Loucy (cell line): ENCODE measurements at regions not wholly inside any gene's neighbourhood (a gene's known extent, or its start where the extent isn't known, plus 50 kb on each side); places are given as distances from the start of the nearest gene placed in this dataset.

Source experiments
- H2AFZ ChIP-seq: fragments of 200-600 bp; sonication (generic); 2 replicates; pipeline ENCODE4 v1.6.0; 2016; ENCODE audit warnings: antibody characterized with exemption, mild to moderate bottlenecking, low read length, moderate library complexity
- H3F3A ChIP-seq: fragments of 200-600 bp; 2 replicates; pipeline ENCODE4 v1.6.0; 2016; ENCODE audit warnings: antibody characterized with exemption, low read depth, mild to moderate bottlenecking
- H3K27me3 ChIP-seq: fragments of 200-600 bp; sonication (generic); 2 replicates; pipeline ENCODE4 v1.6.1; 2014; ENCODE audit warnings: low read length, mild to moderate bottlenecking; ENCODE audit not compliant: insufficient read depth, poor library complexity, severe bottlenecking
- H3K36me3 ChIP-seq: fragments of 200-600 bp; sonication (generic); 2 replicates; pipeline ENCODE4 v1.6.1; 2016; ENCODE audit warnings: low read length; ENCODE audit not compliant: insufficient read depth
- H3K4me1 ChIP-seq: fragments of 200-600 bp; sonication (generic); 2 replicates; pipeline ENCODE4 v1.5.1; 2014; ENCODE audit warnings: low read length, mild to moderate bottlenecking; ENCODE audit not compliant: insufficient read depth, poor library complexity, severe bottlenecking
- H3K4me2 ChIP-seq: fragments of 200-600 bp; sonication (generic); 2 replicates; pipeline ENCODE4 v1.6.0; 2014; ENCODE audit warnings: antibody characterized with exemption, low read length, low read depth, mild to moderate bottlenecking; ENCODE audit not compliant: poor library complexity, severe bottlenecking
- H3K4me3 ChIP-seq: fragments of 200-600 bp; sonication (generic); 2 replicates; pipeline ENCODE4 v1.5.1; 2014; ENCODE audit warnings: low read length, mild to moderate bottlenecking, mixed read lengths; ENCODE audit not compliant: poor library complexity, severe bottlenecking
- H3K79me2 ChIP-seq: fragments of 200-600 bp; sonication (generic); 2 replicates; pipeline ENCODE4 v1.6.1; 2014; ENCODE audit warnings: low read length; ENCODE audit not compliant: insufficient read depth
- H3K9ac ChIP-seq: fragments of 200-600 bp; sonication (generic); 2 replicates; pipeline ENCODE4 v1.6.0; 2014; ENCODE audit warnings: mild to moderate bottlenecking, low read depth, low read length, moderate library complexity; ENCODE audit not compliant: poor library complexity, severe bottlenecking
- H3K9me2 ChIP-seq: fragments of 200-600 bp; sonication (generic); replicated peaks from 2 replicates; pipeline ENCODE4 v1.6.1; 2016; ENCODE audit warnings: low read depth, low read length, mixed read lengths
- H3K9me3 ChIP-seq: fragments of 200-600 bp; sonication (generic); 2 replicates; pipeline ENCODE4 v1.6.1; 2014; ENCODE audit warnings: mild to moderate bottlenecking, antibody characterized with exemption, low read length, low read depth; ENCODE audit not compliant: insufficient read depth
- H4K20me1 ChIP-seq: fragments of 200-600 bp; sonication (generic); 2 replicates; pipeline ENCODE4 v1.6.0; 2014; ENCODE audit warnings: antibody characterized with exemption, low read length, mild to moderate bottlenecking; ENCODE audit not compliant: insufficient read depth, poor library complexity, severe bottlenecking
- EZH2phosphoT487 ChIP-seq: fragments of 200-600 bp; IDR thresholded peaks from 2 replicates; pipeline ENCODE4 v1.6.1; 2018; ENCODE audit warnings: antibody characterized with exemption, mild to moderate bottlenecking, moderate library complexity, borderline replicate concordance
- TF ChIP-seq, protein P1 (sequence below): fragments of 200-600 bp; sonication (generic); conservative IDR thresholded peaks from 2 replicates; pipeline ENCODE4 v1.5.1; 2014; ENCODE audit warnings: mild to moderate bottlenecking, antibody characterized with exemption, low read length

DNA sequence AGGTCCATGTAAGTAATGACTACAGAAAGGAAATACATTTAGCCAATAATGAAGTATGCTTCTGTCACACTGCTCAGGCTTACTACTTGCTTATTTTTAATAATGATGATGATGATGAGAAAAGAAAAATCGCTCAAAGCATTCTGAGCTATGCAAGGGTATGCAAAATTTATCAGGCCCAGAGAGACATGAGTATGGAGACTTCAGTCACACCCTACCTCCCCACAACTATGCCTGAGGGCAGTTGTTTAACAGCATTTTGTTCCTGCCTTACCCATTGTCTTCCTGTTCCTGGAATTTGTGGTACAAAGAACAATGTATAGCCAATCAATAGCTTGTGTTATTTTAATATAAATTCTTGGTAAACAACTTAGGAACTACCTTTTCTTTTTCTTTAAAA, 232.6 kb upstream of the ZBED5 start:
- H3K4me3 ChIP-seq = no peak overlapping the region
- H3F3A ChIP-seq = no peaks in the 10 kb centered on the region
- H3K4me1 ChIP-seq = no peaks in the 10 kb centered on the region
- no peak for TF ChIP-seq EZH2phosphoT487
- TF ChIP-seq, protein P1, sequence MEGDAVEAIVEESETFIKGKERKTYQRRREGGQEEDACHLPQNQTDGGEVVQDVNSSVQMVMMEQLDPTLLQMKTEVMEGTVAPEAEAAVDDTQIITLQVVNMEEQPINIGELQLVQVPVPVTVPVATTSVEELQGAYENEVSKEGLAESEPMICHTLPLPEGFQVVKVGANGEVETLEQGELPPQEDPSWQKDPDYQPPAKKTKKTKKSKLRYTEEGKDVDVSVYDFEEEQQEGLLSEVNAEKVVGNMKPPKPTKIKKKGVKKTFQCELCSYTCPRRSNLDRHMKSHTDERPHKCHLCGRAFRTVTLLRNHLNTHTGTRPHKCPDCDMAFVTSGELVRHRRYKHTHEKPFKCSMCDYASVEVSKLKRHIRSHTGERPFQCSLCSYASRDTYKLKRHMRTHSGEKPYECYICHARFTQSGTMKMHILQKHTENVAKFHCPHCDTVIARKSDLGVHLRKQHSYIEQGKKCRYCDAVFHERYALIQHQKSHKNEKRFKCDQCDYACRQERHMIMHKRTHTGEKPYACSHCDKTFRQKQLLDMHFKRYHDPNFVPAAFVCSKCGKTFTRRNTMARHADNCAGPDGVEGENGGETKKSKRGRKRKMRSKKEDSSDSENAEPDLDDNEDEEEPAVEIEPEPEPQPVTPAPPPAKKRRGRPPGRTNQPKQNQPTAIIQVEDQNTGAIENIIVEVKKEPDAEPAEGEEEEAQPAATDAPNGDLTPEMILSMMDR = no peak
- no peaks in the 10 kb centered on the region for H4K20me1 ChIP-seq
- H2AFZ ChIP-seq = no peak overlapping the region
- no peak overlapping the region for H3K4me2 ChIP-seq
- H3K79me2 ChIP-seq = no peaks in the 10 kb centered on the region
- no peaks in the 10 kb centered on the region for H3K9me2 ChIP-seq
- H3K36me3 ChIP-seq = no peaks in the 10 kb centered on the region
- peaks cover 9% of the 10 kb centered on the region; the same call in 1 of the 2 replicates for H3K9me3 ChIP-seq
- H3K27me3 ChIP-seq = no peaks in the 10 kb centered on the region
- no peak overlapping the region for H3K9ac ChIP-seq

DNA sequence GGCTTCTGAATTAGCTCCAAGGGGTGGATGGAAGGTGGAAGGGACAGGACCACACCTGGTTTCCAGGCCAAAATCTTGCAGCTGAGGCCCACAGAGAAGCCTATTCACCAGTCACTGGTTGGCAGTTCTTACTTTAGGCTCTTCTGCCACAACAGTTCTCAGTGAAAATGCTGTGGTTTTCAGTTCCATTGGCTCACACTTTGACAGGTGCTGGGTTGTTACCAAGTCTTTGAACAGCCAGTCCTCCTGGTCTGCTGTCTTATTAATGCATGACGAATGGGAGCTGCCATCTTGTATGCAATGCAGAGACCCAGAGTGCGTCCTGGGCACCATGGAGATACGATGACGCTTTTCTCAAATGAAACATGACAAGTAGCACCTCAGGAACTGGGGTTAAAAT, 232.0 kb upstream of the ZBED5 start:
- Histone ChIP-seq H3K9me3 (peaks cover 9% of the 10 kb centered on the region; the same call in 1 of the 2 replicates), H4K20me1 (no peaks in the 10 kb centered on the region), H3K4me3 (no peak overlapping the region), H3K36me3 (no peaks in the 10 kb centered on the region), H3K79me2 (no peaks in the 10 kb centered on the region), H3K4me2 (no peak overlapping the region), H3K9ac (no peak overlapping the region), H3K9me2 (no peaks in the 10 kb centered on the region), H3K4me1 (no peaks in the 10 kb centered on the region), H2AFZ (no peak overlapping the region), H3K27me3 (no peaks in the 10 kb centered on the region), H3F3A (no peaks in the 10 kb centered on the region)
- TF ChIP-seq, protein P1 = no peak
- no peak for TF ChIP-seq EZH2phosphoT487

- Histone ChIP-seq H3K9ac (no peak overlapping the region), H3K36me3 (no peaks in the 10 kb centered on the region), H3K27me3 (no peaks in the 10 kb centered on the region), H3K4me1 (no peaks in the 10 kb centered on the region), H3K9me3 (peaks cover 9% of the 10 kb centered on the region; the same call in 1 of the 2 replicates), H4K20me1 (no peaks in the 10 kb centered on the region), H3K79me2 (no peaks in the 10 kb centered on the region), H3K9me2 (no peaks in the 10 kb centered on the region), H3K4me2 (no peak overlapping the region), H3F3A (no peaks in the 10 kb centered on the region), H2AFZ (no peak overlapping the region), H3K4me3 (no peak overlapping the region)
- TF ChIP-seq, protein P1 = no peak
- no peak for TF ChIP-seq EZH2phosphoT487
These were observed 229.1 kb upstream of the ZBED5 start for GRCh38 chr11:11086979-11087378.
